ENCODE measurements at regions not wholly inside any gene's neighbourhood (a gene's known extent, or its start where the extent isn't known, plus 50 kb on each side); places are given as distances from the start of the nearest gene placed in this dataset.

DNA sequence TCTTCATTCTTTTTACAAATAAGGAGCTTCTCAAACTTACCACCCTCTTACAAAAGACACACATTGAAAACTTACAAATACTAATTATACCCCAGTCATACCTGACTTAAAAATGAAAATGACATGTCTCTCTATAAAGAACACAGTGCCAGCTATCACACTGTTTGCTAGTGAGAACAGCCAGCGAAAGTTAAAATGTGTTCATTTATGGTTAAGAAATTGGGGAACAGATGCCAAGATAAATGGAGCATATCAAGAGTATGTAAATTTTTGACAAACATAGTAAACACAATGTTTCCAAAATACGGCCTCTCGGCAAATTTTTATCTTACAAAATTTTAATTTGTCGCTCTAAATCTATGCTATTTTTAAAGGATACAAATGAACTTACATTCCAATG, 1422.9 kb downstream of the KCNT2 start:
- no peak for TF ChIP-seq CTCF (IDR thresholded peaks at IDR 0.05)
- TF ChIP-seq ZFX (IDR thresholded peaks at IDR 0.05; ENCODE audit: borderline replicate concordance), result no peak

Data from 22Rv1 (cell line).